ENCODE measurements at regions not wholly inside any gene's neighbourhood (a gene's known extent, or its start where the extent isn't known, plus 50 kb on each side); places are given as distances from the start of the nearest gene placed in this dataset.

GRCh38 chr1:65688215-65688566 is 104.5 kb upstream of the PDE4B start:
- DNase-seq: no peak

GRCh38 chr1:65688848-65689247 is 103.8 kb upstream of the PDE4B start:
- no peak for DNase-seq

GRCh38 chr1:65691152-65691900 is 101.4 kb upstream of the PDE4B start:
- no peak for DNase-seq

GRCh38 chr1:65691972-65692371 is 100.7 kb upstream of the PDE4B start:
- DNase-seq: no peak

- no peak for DNase-seq
Measured at GRCh38 chr1:65694126-65694525, 98.6 kb upstream of the PDE4B start.

GRCh38 chr1:65694933-65695332 is 97.8 kb upstream of the PDE4B start:
- no peak for DNase-seq

GRCh38 chr1:65698590-65698989 is 94.1 kb upstream of the PDE4B start:
- no peak for DNase-seq

- DNase-seq: no peak
Measured at GRCh38 chr1:65703853-65704252, 88.8 kb upstream of the PDE4B start.

- DNase-seq: no peak
Measured at GRCh38 chr1:65704318-65704717, 88.4 kb upstream of the PDE4B start.

GRCh38 chr1:65717815-65718454 is 74.8 kb upstream of the PDE4B start:
- no peak for DNase-seq

GRCh38 chr1:65719391-65719790 is 73.3 kb upstream of the PDE4B start:
- no peak for DNase-seq

GRCh38 chr1:65722461-65722860 is 70.2 kb upstream of the PDE4B start:
- no peak for DNase-seq

- no peak for DNase-seq
Measured at GRCh38 chr1:65724151-65724550, 68.5 kb upstream of the PDE4B start.

- DNase-seq: no peak
Measured at GRCh38 chr1:65725064-65725463, 67.6 kb upstream of the PDE4B start.

- no peak for DNase-seq
Measured at GRCh38 chr1:65728504-65728903, 64.2 kb upstream of the PDE4B start.

GRCh38 chr1:65729259-65729658 is 63.4 kb upstream of the PDE4B start:
- no peak for DNase-seq

GRCh38 chr1:65734979-65735378 is 57.7 kb upstream of the PDE4B start:
- DNase-seq: no peak

GRCh38 chr1:65741993-65742392 is 50.7 kb upstream of the PDE4B start:
- DNase-seq: no peak

Measured in stimulated activated naive CD4-positive, alpha-beta T cell (primary cell).